B cell (primary cell): ENCODE measurements at regions not wholly inside any gene's neighbourhood (a gene's known extent, or its start where the extent isn't known, plus 50 kb on each side); places are given as distances from the start of the nearest gene placed in this dataset.
"Not testable (repeated sequence)": the region's sequence is repeated elsewhere in the genome, so short reads cannot be mapped to it uniquely, and the experiment has no call there.

Experiments used
- ATAC-seq: fragments of 200-7000 bp; cut with Tn5 transposase; one replicate; pipeline ENCODE4 v1.10.0; 2021; ENCODE audit warnings: low read depth, mild to moderate bottlenecking, moderate number of reproducible peaks, moderate library complexity
- CTCF ChIA-PET: fragments of 350-600 bp; sonication (Branson Sonifier 250); formaldehyde crosslinking; loops from one replicate; lab custom pipeline; 2021; ENCODE audit warnings: antibody characterized with exemption, inconsistent platforms; lab: Charles Lee
- POLR2A ChIA-PET: fragments of 350-600 bp; sonication (Branson Sonifier 250); formaldehyde crosslinking; loops from one replicate; lab custom pipeline; 2021; ENCODE audit warnings: antibody characterized with exemption; lab: Charles Lee
- DNase-seq: peaks from one replicate; pipeline ENCODE4 v3.0.0; 2013
- H2AFZ ChIP-seq: 2 replicates; pipeline ENCODE4 v1.6.1; 2012; ENCODE audit warnings: mild to moderate bottlenecking, low read depth, low read length; ENCODE audit not compliant: insufficient read depth, poor library complexity, severe bottlenecking
- H3K27ac ChIP-seq, 2 donors: 1 replicate in 1 of 2; 2 replicates in 1 of 2; pipeline ENCODE4 v1.5.1; 2012 to 2013; ENCODE audit warnings: low read length in 2 of 2, mild to moderate bottlenecking in 2 of 2, moderate library complexity in 1 of 2
- H3K27me3 ChIP-seq, 4 experiments: fragments of 200-600 bp in 1 of 4; sonication (generic) in 1 of 4; replicated peaks in 1 of 4; 1 replicate in 2 of 4; 2 replicates in 2 of 4; pipeline versions ENCODE4 v1.6.1 to v1.7.0; 2013 to 2016; ENCODE audit warnings: low read length in 3 of 4, mild to moderate bottlenecking in 2 of 4, mixed read lengths in 1 of 4, moderate library complexity in 1 of 4; ENCODE audit not compliant: insufficient read depth in 4 of 4, control insufficient read depth in 3 of 4; ENCODE audit errors: control extremely low read depth in 1 of 4
- H3K36me3 ChIP-seq, 2 experiments: replicated peaks in 1 of 2; 1 replicate in 1 of 2; 2 replicates in 1 of 2; pipeline versions ENCODE4 v1.6.1 to v1.7.1; 2013; ENCODE audit warnings: low read length in 1 of 2; ENCODE audit not compliant: insufficient read depth in 2 of 2, control insufficient read depth in 1 of 2; ENCODE audit errors: control extremely low read depth in 1 of 2, extremely low read depth in 1 of 2
- H3K4me1 ChIP-seq, 2 donors: fragments of 200-600 bp in 1 of 2; sonication (generic) in 1 of 2; 1 replicate in 1 of 2; 2 replicates in 1 of 2; pipeline versions ENCODE4 v1.5.1 to v1.6.1; 2013 to 2017; ENCODE audit warnings: low read length in 2 of 2; ENCODE audit not compliant: control insufficient read depth in 2 of 2, insufficient read depth in 2 of 2
- H3K4me2 ChIP-seq: replicated peaks from 2 replicates; pipeline ENCODE3; 2012; ENCODE audit warnings: mild to moderate bottlenecking, low read depth, low read length; ENCODE audit not compliant: poor library complexity, severe bottlenecking
- H3K4me3 ChIP-seq, 5 experiments: fragments of 200-600 bp in 1 of 5; sonication (generic) in 1 of 5; 1 replicate in 3 of 5; 2 replicates in 2 of 5; pipeline versions ENCODE4 v1.5.1 to v1.7.0; 2011 to 2016; ENCODE audit warnings: low read length in 4 of 5, mild to moderate bottlenecking in 4 of 5, low read depth in 2 of 5, control low read depth in 1 of 5, moderate library complexity in 1 of 5; ENCODE audit not compliant: insufficient read depth in 1 of 5; ENCODE audit errors: control extremely low read depth in 1 of 5, extremely low read depth in 1 of 5
- H3K79me2 ChIP-seq: fragments of 200-600 bp; sonication (generic); one replicate; pipeline ENCODE4 v1.6.0; 2016; ENCODE audit warnings: low read length; ENCODE audit not compliant: control insufficient read depth, insufficient read depth
- H3K9ac ChIP-seq: fragments of 200-600 bp; sonication (generic); 2 replicates; pipeline ENCODE4 v1.6.1; 2017; ENCODE audit warnings: mild to moderate bottlenecking, low read length, moderate library complexity
- H3K9me3 ChIP-seq, 3 donors: one replicate each; pipeline versions ENCODE4 v1.6.1 to v1.7.1; 2013; ENCODE audit warnings: low read length in 2 of 3; ENCODE audit not compliant: control insufficient read depth in 2 of 3, insufficient read depth in 1 of 3; ENCODE audit errors: control extremely low read depth in 1 of 3
- H4K20me1 ChIP-seq: 2 replicates; pipeline ENCODE4 v1.6.0; 2012; ENCODE audit warnings: mild to moderate bottlenecking, low read length; ENCODE audit not compliant: insufficient read depth, control insufficient read depth, poor library complexity, severe bottlenecking
- H3K27ac Mint-ChIP-seq: one replicate; pipeline ENCODE4 v1.8.0; 2021; ENCODE audit warnings: mixed read lengths
- H3K27me3 Mint-ChIP-seq: one replicate; pipeline ENCODE4 v1.8.0; 2021; ENCODE audit warnings: mixed read lengths
- H3K4me1 Mint-ChIP-seq: one replicate; pipeline ENCODE4 v1.8.0; 2021; ENCODE audit warnings: mixed read lengths
- H3K4me3 Mint-ChIP-seq: one replicate; pipeline ENCODE4 v1.8.0; 2021; ENCODE audit warnings: mixed read lengths
- H3K9me3 Mint-ChIP-seq: one replicate; pipeline ENCODE4 v1.8.0; 2022; ENCODE audit warnings: mixed read lengths; ENCODE audit not compliant: insufficient read depth
- CTCF ChIP-seq: fragments of 200-600 bp; IDR thresholded peaks from one replicate; pipeline ENCODE4 v1.8.0; 2022; ENCODE audit warnings: antibody characterized with exemption, mild to moderate bottlenecking
- EZH2 ChIP-seq: IDR thresholded peaks from 2 replicates; pipeline ENCODE4 v1.6.1; 2012; ENCODE audit warnings: borderline replicate concordance, low read depth, mild to moderate bottlenecking, moderate library complexity, low read length; ENCODE audit not compliant: insufficient read depth, poor library complexity, severe bottlenecking
- WGBS: methylation state at CpG from one replicate; pipeline ENCODE4 v1.1.5; 2013; ENCODE audit warnings: missing lambda C conversion rate; ENCODE audit not compliant: insufficient coverage; 5-methylcytosine and 5-hydroxymethylcytosine counted together
- intact Hi-C: fragments of 100-400 bp; cut with micrococcal nuclease; formaldehyde crosslinking; loops from one replicate; pipeline ENCODE4 v1.10.0; 2022

- DNase-seq (no peak), ATAC-seq (no peak)
- H3K79me2 ChIP-seq = no peaks in the 10 kb centered on the region
- no peak overlapping the region for H3K9ac ChIP-seq
- H3K36me3 ChIP-seq = no peaks in the 10 kb centered on the region
- Mint-ChIP-seq H3K9me3 (peaks cover 10% of the 10 kb centered on the region), H3K4me1 (no peaks in the 10 kb centered on the region), H3K27me3 (no peaks in the 10 kb centered on the region), H3K4me3 (no peak overlapping the region), H3K27ac (no peak overlapping the region)
- H3K27ac ChIP-seq = no peak overlapping the region
- ChIA-PET POLR2A (no interaction called here), CTCF (no interaction called here)
- no peaks in the 10 kb centered on the region for H4K20me1 ChIP-seq
- no peak overlapping the region for H3K4me3 ChIP-seq
- H3K9me3 ChIP-seq = no peaks in the 10 kb centered on the region
- intact Hi-C loops = no loop called here
- no peaks in the 10 kb centered on the region for H3K4me1 ChIP-seq
- no peak for TF ChIP-seq CTCF
- no peak for TF ChIP-seq EZH2
- no peak overlapping the region for H2AFZ ChIP-seq
- no CpG with 5 or more reads among the region's 1 CpG for WGBS
- no peaks in the 10 kb centered on the region for H3K27me3 ChIP-seq
- no peak overlapping the region for H3K4me2 ChIP-seq
Measured at GRCh38 chr4:66273110-66273509, 602.8 kb upstream of the EPHA5 start.

DNA sequence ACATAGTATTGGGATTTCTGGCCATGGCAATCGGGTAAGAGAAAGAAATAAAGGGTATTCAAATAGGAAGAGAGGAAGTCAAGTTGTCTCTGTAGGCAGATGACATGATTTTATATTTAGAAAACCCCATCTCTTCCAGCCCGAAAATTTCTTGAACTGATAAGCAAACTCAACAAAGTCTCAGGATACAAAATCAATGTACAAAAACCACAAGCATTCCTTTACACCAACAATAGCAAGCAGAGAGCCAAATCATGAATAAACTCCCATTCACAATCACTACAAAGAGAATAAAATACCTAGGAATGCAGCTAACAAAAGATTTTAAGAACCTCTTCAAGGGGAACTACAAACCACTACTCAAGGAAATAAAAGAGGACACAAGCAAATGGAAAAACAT is 600.1 kb upstream of the EPHA5 start:
- intact Hi-C loops, H3K36me3 ChIP-seq, H3K27ac Mint-ChIP-seq, H3K27me3 Mint-ChIP-seq, DNase-seq, H3K79me2 ChIP-seq, CTCF ChIA-PET, ATAC-seq, H4K20me1 ChIP-seq, H3K27ac ChIP-seq, H3K9me3 Mint-ChIP-seq, H3K4me1 Mint-ChIP-seq, H3K27me3 ChIP-seq, H3K4me1 ChIP-seq, H3K4me3 Mint-ChIP-seq, H3K9ac ChIP-seq, H3K4me2 ChIP-seq, POLR2A ChIA-PET, H3K4me3 ChIP-seq, H2AFZ ChIP-seq: not testable (repeated sequence)
- H3K9me3 ChIP-seq = peaks cover 0 to 12% (median 0%) of the 10 kb centered on the region in 3 donors
- 50% methylated on average over 1 of the region's 2 CpGs for WGBS

GRCh38 chr4:66266554-66266953 is 596.3 kb upstream of the EPHA5 start:
- H3K4me3 ChIP-seq, DNase-seq: not testable (repeated sequence)

More at GRCh38 chr4:66266554-66266953, 596.3 kb upstream of the EPHA5 start:
- H3K27me3 ChIP-seq, H2AFZ ChIP-seq, H3K79me2 ChIP-seq, H3K36me3 ChIP-seq, CTCF ChIA-PET, H3K4me3 Mint-ChIP-seq, H3K27me3 Mint-ChIP-seq, POLR2A ChIA-PET, H3K27ac ChIP-seq, H3K4me2 ChIP-seq, H3K4me1 ChIP-seq, H3K27ac Mint-ChIP-seq, ATAC-seq, H3K4me1 Mint-ChIP-seq, H3K9ac ChIP-seq, intact Hi-C loops, H4K20me1 ChIP-seq: not testable (repeated sequence)
- whole genome bisulfite sequencing = 89% methylated on average over 5 of the region's 5 CpGs
- H3K9me3 ChIP-seq = peaks cover 0 to 12% (median 0%) of the 10 kb centered on the region in 3 donors
- H3K9me3 Mint-ChIP-seq = peaks cover 11% of the 10 kb centered on the region
